ENCODE measurements at regions not wholly inside any gene's neighbourhood (a gene's known extent, or its start where the extent isn't known, plus 50 kb on each side); places are given as distances from the start of the nearest gene placed in this dataset.

DNA sequence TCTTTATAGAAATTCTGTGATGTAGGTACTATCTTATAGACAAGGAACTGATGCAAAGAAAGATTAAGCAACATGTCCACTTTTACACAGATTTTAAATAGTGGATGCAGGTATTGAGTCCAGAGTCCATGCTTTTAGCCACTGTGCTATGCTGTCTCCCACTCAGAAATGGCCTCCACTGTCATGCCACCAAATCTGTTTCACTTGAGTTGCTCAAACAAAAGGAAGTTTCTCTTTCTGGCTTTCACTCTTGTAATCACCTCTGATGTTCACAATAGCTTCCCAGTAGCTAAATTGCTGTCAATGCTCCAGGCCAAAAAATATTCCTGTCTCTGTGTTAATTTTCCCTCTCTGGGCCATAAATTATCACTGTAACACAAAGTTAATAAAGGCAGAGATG is 77.0 kb upstream of the RASA1 start:
- H3K14ac ChIP-seq (ENCODE audit: low read length): no peak overlapping the region
- H3K79me1 ChIP-seq (ENCODE audit: low read depth, low read length): no peaks in the 10 kb centered on the region
- DNase-seq (ENCODE audit: low spot score): no peak
- no peaks in the 10 kb centered on the region for H3K4me1 ChIP-seq (ENCODE audit: control insufficient read depth in 2 of 2, insufficient read depth in 1 of 2, low read depth in 1 of 2, low read length in 2 of 2)
- H2BK15ac ChIP-seq (ENCODE audit: low read length): no peak overlapping the region
- H2AK5ac ChIP-seq (ENCODE audit: low read depth, low read length): no peak overlapping the region
- H4K8ac ChIP-seq (ENCODE audit: low read depth, low read length): no peak overlapping the region
- H3K4ac ChIP-seq (ENCODE audit: low read length): no peak overlapping the region
- no peak overlapping the region for H3K4me2 ChIP-seq (ENCODE audit: insufficient read depth, low read length, poor library complexity, severe bottlenecking)
- H3K27ac ChIP-seq (replicated peaks; ENCODE audit: low read length): no peak overlapping the region
- H3K18ac ChIP-seq (ENCODE audit: low read length): no peak overlapping the region
- H3K36me3 ChIP-seq (replicated peaks in 1 of 2; ENCODE audit: control insufficient read depth in 2 of 2, insufficient read depth in 2 of 2, low read length in 2 of 2): no peaks in the 10 kb centered on the region
- H3K4me3 ChIP-seq (ENCODE audit: low read length in 2 of 2): no peak overlapping the region
- no peak overlapping the region for H4K91ac ChIP-seq (ENCODE audit: low read depth, low read length, poor library complexity)
- no peak overlapping the region for H2BK120ac ChIP-seq (ENCODE audit: low read depth, low read length)
- H3K27me3 ChIP-seq (ENCODE audit: control insufficient read depth in 3 of 3, insufficient read depth in 3 of 3, low read depth in 1 of 3, low read length in 3 of 3): no peaks in the 10 kb centered on the region
- no peak overlapping the region for H2BK5ac ChIP-seq (ENCODE audit: low read length)
- no peak overlapping the region for H2AFZ ChIP-seq (ENCODE audit: low read length)
- no peak overlapping the region for H3K23ac ChIP-seq (ENCODE audit: low read depth, low read length, poor library complexity)
- no peak overlapping the region for H2BK12ac ChIP-seq (ENCODE audit: low read length)
- no peaks in the 10 kb centered on the region for H3K9me3 ChIP-seq (replicated peaks in 1 of 2; ENCODE audit: control insufficient read depth in 2 of 2, insufficient read depth in 1 of 2, low read depth in 1 of 2, low read length in 2 of 2)
- H3K9ac ChIP-seq (ENCODE audit: low read depth, low read length, poor library complexity): no peak overlapping the region

DNA sequence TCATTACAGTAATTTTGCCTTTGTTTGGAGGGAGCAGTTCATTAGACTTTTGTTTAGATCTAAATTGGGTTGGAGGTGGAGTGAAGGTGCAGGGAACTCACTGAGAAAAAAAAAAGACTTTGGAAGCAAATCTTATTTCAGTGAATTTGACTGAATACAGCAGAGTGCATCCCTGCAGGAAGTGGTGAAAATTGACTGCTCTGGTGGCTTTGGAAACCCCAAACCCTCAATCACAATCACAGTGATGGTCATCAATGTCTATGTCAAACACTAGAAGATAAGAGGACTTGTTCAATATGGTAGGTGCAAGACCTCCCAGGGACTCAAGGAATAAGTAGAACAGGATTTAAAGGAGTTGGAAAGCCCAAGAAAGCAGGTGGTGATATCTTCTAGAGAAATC is 76.0 kb upstream of the RASA1 start:
- H3K79me1 ChIP-seq (ENCODE audit: low read depth, low read length): no peaks in the 10 kb centered on the region
- H3K14ac ChIP-seq (ENCODE audit: low read length): no peak overlapping the region
- H4K91ac ChIP-seq (ENCODE audit: low read depth, low read length, poor library complexity): no peak overlapping the region
- no peak overlapping the region for H3K23ac ChIP-seq (ENCODE audit: low read depth, low read length, poor library complexity)
- DNase-seq (ENCODE audit: low spot score): no peak
- no peak overlapping the region for H2BK120ac ChIP-seq (ENCODE audit: low read depth, low read length)
- H3K27me3 ChIP-seq (ENCODE audit: control insufficient read depth in 3 of 3, insufficient read depth in 3 of 3, low read depth in 1 of 3, low read length in 3 of 3): no peaks in the 10 kb centered on the region
- no peak overlapping the region for H3K4me3 ChIP-seq (ENCODE audit: low read length in 2 of 2)
- no peak overlapping the region for H3K4ac ChIP-seq (ENCODE audit: low read length)
- no peak overlapping the region for H3K27ac ChIP-seq (replicated peaks; ENCODE audit: low read length)
- no peak overlapping the region for H2BK12ac ChIP-seq (ENCODE audit: low read length)
- H4K8ac ChIP-seq (ENCODE audit: low read depth, low read length): no peak overlapping the region
- H2AK5ac ChIP-seq (ENCODE audit: low read depth, low read length): no peak overlapping the region
- H3K9ac ChIP-seq (ENCODE audit: low read depth, low read length, poor library complexity): no peak overlapping the region
- no peak overlapping the region for H3K18ac ChIP-seq (ENCODE audit: low read length)
- no peaks in the 10 kb centered on the region for H3K4me1 ChIP-seq (ENCODE audit: control insufficient read depth in 2 of 2, insufficient read depth in 1 of 2, low read depth in 1 of 2, low read length in 2 of 2)
- no peaks in the 10 kb centered on the region for H3K9me3 ChIP-seq (replicated peaks in 1 of 2; ENCODE audit: control insufficient read depth in 2 of 2, insufficient read depth in 1 of 2, low read depth in 1 of 2, low read length in 2 of 2)
- H2BK5ac ChIP-seq (ENCODE audit: low read length): no peak overlapping the region
- no peaks in the 10 kb centered on the region for H3K36me3 ChIP-seq (replicated peaks in 1 of 2; ENCODE audit: control insufficient read depth in 2 of 2, insufficient read depth in 2 of 2, low read length in 2 of 2)
- no peak overlapping the region for H3K4me2 ChIP-seq (ENCODE audit: insufficient read depth, low read length, poor library complexity, severe bottlenecking)
- H2BK15ac ChIP-seq (ENCODE audit: low read length): no peak overlapping the region
- H2AFZ ChIP-seq (ENCODE audit: low read length): no peak overlapping the region

DNA sequence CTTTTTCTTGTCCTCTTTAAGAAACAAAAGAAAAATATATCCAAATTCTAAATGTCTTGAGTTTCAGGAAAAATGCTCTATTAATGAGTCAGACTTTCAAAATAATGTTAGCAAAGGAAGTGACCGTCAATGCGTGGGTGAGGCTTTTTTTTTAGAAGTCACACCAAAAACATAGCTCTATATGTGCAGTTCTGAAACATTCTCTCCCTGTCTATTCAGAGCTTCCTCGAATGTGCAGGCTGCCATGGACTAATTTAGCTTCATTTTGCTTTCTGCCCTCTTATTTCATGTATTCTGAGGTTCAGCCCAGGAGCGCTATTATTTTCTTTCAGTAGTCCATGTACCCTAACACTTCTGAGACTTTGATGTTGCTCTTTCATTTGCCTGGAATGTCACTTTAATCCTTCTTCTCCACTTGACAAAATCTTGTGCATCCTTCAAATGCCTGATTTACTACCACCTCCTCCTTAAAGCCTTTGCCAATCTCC is 72.5 kb upstream of the RASA1 start:
- Histone ChIP-seq H3K4me3 (ENCODE audit: low read length in 2 of 2) (no peak overlapping the region), H3K18ac (ENCODE audit: low read length) (no peak overlapping the region), H2BK15ac (ENCODE audit: low read length) (no peak overlapping the region), H4K91ac (ENCODE audit: low read depth, low read length, poor library complexity) (no peak overlapping the region), H2AK5ac (ENCODE audit: low read depth, low read length) (no peak overlapping the region), H3K9me3 (replicated peaks in 1 of 2; ENCODE audit: control insufficient read depth in 2 of 2, insufficient read depth in 1 of 2, low read depth in 1 of 2, low read length in 2 of 2) (no peaks in the 10 kb centered on the region), H2AFZ (ENCODE audit: low read length) (no peak overlapping the region), H3K4me1 (ENCODE audit: control insufficient read depth in 2 of 2, insufficient read depth in 1 of 2, low read depth in 1 of 2, low read length in 2 of 2) (no peaks in the 10 kb centered on the region), H2BK12ac (ENCODE audit: low read length) (no peak overlapping the region), H3K14ac (ENCODE audit: low read length) (no peak overlapping the region), H3K9ac (ENCODE audit: low read depth, low read length, poor library complexity) (no peak overlapping the region), H3K27me3 (ENCODE audit: control insufficient read depth in 3 of 3, insufficient read depth in 3 of 3, low read depth in 1 of 3, low read length in 3 of 3) (no peaks in the 10 kb centered on the region), H3K27ac (replicated peaks; ENCODE audit: low read length) (no peak overlapping the region), H3K79me1 (ENCODE audit: low read depth, low read length) (no peaks in the 10 kb centered on the region), H3K4ac (ENCODE audit: low read length) (no peak overlapping the region), H2BK120ac (ENCODE audit: low read depth, low read length) (no peak overlapping the region), H3K36me3 (replicated peaks in 1 of 2; ENCODE audit: control insufficient read depth in 2 of 2, insufficient read depth in 2 of 2, low read length in 2 of 2) (no peaks in the 10 kb centered on the region), H3K4me2 (ENCODE audit: insufficient read depth, low read length, poor library complexity, severe bottlenecking) (no peak overlapping the region), H4K8ac (ENCODE audit: low read depth, low read length) (no peak overlapping the region), H3K23ac (ENCODE audit: low read depth, low read length, poor library complexity) (no peak overlapping the region), H2BK5ac (ENCODE audit: low read length) (no peak overlapping the region)
- no peak for DNase-seq (ENCODE audit: low spot score)
- no CpG with 5 or more reads among the region's 4 CpGs for WGBS, 2 donors (ENCODE audit: extremely low coverage in 2 of 2, insufficient read length in 2 of 2, insufficient replicate concordance in 1 of 2)

DNA sequence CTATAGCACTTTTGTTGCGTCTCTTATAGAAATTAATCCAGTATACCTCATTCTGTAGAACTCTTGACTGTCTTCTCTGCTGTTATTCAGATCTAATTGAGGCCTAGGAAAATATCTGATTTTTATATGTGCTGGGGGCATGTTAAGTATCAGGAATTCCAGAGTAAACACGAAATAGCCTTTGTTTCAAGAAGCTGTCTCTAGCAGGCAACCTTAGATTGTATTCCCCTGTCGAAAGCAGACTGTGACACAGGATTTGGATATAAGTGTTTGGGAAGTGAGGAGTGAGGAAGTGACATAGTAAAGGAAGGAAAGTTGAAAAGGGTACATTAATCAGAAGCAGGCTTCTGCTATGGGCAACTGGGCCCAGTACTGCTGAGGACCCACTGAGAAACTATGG is 72.1 kb upstream of the RASA1 start:
- no peak overlapping the region for H2AK5ac ChIP-seq (ENCODE audit: low read depth, low read length)
- H4K8ac ChIP-seq (ENCODE audit: low read depth, low read length): no peak overlapping the region
- no peaks in the 10 kb centered on the region for H3K79me1 ChIP-seq (ENCODE audit: low read depth, low read length)
- no peaks in the 10 kb centered on the region for H3K27me3 ChIP-seq (ENCODE audit: control insufficient read depth in 3 of 3, insufficient read depth in 3 of 3, low read depth in 1 of 3, low read length in 3 of 3)
- H2BK12ac ChIP-seq (ENCODE audit: low read length): no peak overlapping the region
- no peak overlapping the region for H3K4me3 ChIP-seq (ENCODE audit: low read length in 2 of 2)
- no peaks in the 10 kb centered on the region for H3K9me3 ChIP-seq (replicated peaks in 1 of 2; ENCODE audit: control insufficient read depth in 2 of 2, insufficient read depth in 1 of 2, low read depth in 1 of 2, low read length in 2 of 2)
- no peak overlapping the region for H4K91ac ChIP-seq (ENCODE audit: low read depth, low read length, poor library complexity)
- no peak for DNase-seq (ENCODE audit: low spot score)
- no peaks in the 10 kb centered on the region for H3K4me1 ChIP-seq (ENCODE audit: control insufficient read depth in 2 of 2, insufficient read depth in 1 of 2, low read depth in 1 of 2, low read length in 2 of 2)
- no peak overlapping the region for H3K4me2 ChIP-seq (ENCODE audit: insufficient read depth, low read length, poor library complexity, severe bottlenecking)
- H3K4ac ChIP-seq (ENCODE audit: low read length): no peak overlapping the region
- no peak overlapping the region for H2BK5ac ChIP-seq (ENCODE audit: low read length)
- no peak overlapping the region for H3K27ac ChIP-seq (replicated peaks; ENCODE audit: low read length)
- no peak overlapping the region for H3K9ac ChIP-seq (ENCODE audit: low read depth, low read length, poor library complexity)
- H3K36me3 ChIP-seq (replicated peaks in 1 of 2; ENCODE audit: control insufficient read depth in 2 of 2, insufficient read depth in 2 of 2, low read length in 2 of 2): no peaks in the 10 kb centered on the region
- no peak overlapping the region for H2BK120ac ChIP-seq (ENCODE audit: low read depth, low read length)
- H2BK15ac ChIP-seq (ENCODE audit: low read length): no peak overlapping the region
- H3K23ac ChIP-seq (ENCODE audit: low read depth, low read length, poor library complexity): no peak overlapping the region
- H3K14ac ChIP-seq (ENCODE audit: low read length): no peak overlapping the region
- H3K18ac ChIP-seq (ENCODE audit: low read length): no peak overlapping the region
- no CpG with 5 or more reads among the region's 3 CpGs for WGBS, 2 donors (ENCODE audit: extremely low coverage in 2 of 2, insufficient read length in 2 of 2, insufficient replicate concordance in 1 of 2)
- H2AFZ ChIP-seq (ENCODE audit: low read length): no peak overlapping the region
